ENCODE measurements at regions not wholly inside any gene's neighbourhood (a gene's known extent, or its start where the extent isn't known, plus 50 kb on each side); places are given as distances from the start of the nearest gene placed in this dataset.

GRCh38 chr4:11175374-11175773 is 253.3 kb downstream of the HS3ST1 start:
- Histone ChIP-seq H3K36me3 (replicated peaks in 1 of 2; ENCODE audit: control insufficient read depth in 1 of 2, insufficient read depth in 2 of 2, low read length in 1 of 2) (no peaks in the 10 kb centered on the region), H2AFZ (ENCODE audit: low read depth) (no peak overlapping the region), H3K9me2 (no peaks in the 10 kb centered on the region), H3K9me3 (no peaks in the 10 kb centered on the region), H3F3A (replicated peaks; ENCODE audit: insufficient read depth) (no peaks in the 10 kb centered on the region), H3K4me1 (ENCODE audit: control insufficient read depth in 1 of 2, insufficient read depth in 2 of 2, low read depth in 1 of 2, low read length in 1 of 2) (no peaks in the 10 kb centered on the region), H3K9ac (no peak overlapping the region), H3K27ac (ENCODE audit: low read depth in 2 of 2, low read length in 1 of 2) (no peak overlapping the region), H3K4me3 (ENCODE audit: low read depth in 2 of 2, low read length in 1 of 2) (no peak overlapping the region), H3K27me3 (ENCODE audit: insufficient read depth) (no peaks in the 10 kb centered on the region), H3K79me2 (ENCODE audit: insufficient read depth) (no peaks in the 10 kb centered on the region), H4K20me1 (ENCODE audit: insufficient read depth) (no peaks in the 10 kb centered on the region), H3K4me2 (no peak overlapping the region)
- DNase-seq, result no peak
- ChIA-PET CTCF (no interaction called here), POLR2A (no interaction called here)
- no peak for TF ChIP-seq IRF3 (IDR thresholded peaks at IDR 0.05; ENCODE audit: low read depth, low read length)

- POLR2A ChIA-PET, result no interaction called here
Observed at GRCh38 chr4:11166606-11167005, 262.1 kb downstream of the HS3ST1 start.

GRCh38 chr4:11166034-11166433 is 262.7 kb downstream of the HS3ST1 start:
- no peak overlapping the region for H3K4me3 ChIP-seq (ENCODE audit: low read depth in 2 of 2, low read length in 1 of 2)
- H3K79me2 ChIP-seq (ENCODE audit: insufficient read depth), result no peaks in the 10 kb centered on the region
- no peak overlapping the region for H3K27ac ChIP-seq (ENCODE audit: low read depth in 2 of 2, low read length in 1 of 2)
- no peak overlapping the region for H3K9ac ChIP-seq
- no peaks in the 10 kb centered on the region for H3K9me3 ChIP-seq
- H3F3A ChIP-seq (replicated peaks; ENCODE audit: insufficient read depth), result no peaks in the 10 kb centered on the region
- DNase-seq, result no peak
- H3K27me3 ChIP-seq (ENCODE audit: insufficient read depth), result no peaks in the 10 kb centered on the region
- ChIA-PET POLR2A (no interaction called here), CTCF (no interaction called here)
- no peaks in the 10 kb centered on the region for H3K4me1 ChIP-seq (ENCODE audit: control insufficient read depth in 1 of 2, insufficient read depth in 2 of 2, low read depth in 1 of 2, low read length in 1 of 2)
- H3K9me2 ChIP-seq, result no peaks in the 10 kb centered on the region
- no peaks in the 10 kb centered on the region for H4K20me1 ChIP-seq (ENCODE audit: insufficient read depth)
- 1% methylated on average over 4 of the region's 4 CpGs for WGBS (ENCODE audit: low lambda C conversion rate)
- no peak overlapping the region for H3K4me2 ChIP-seq
- H3K36me3 ChIP-seq (replicated peaks in 1 of 2; ENCODE audit: control insufficient read depth in 1 of 2, insufficient read depth in 2 of 2, low read length in 1 of 2), result no peaks in the 10 kb centered on the region
- no peak overlapping the region for H2AFZ ChIP-seq (ENCODE audit: low read depth)
- TF ChIP-seq GATA2 (CRISPR knock-in tag; IDR thresholded peaks at IDR 0.05), result no peak
- TF ChIP-seq TAF1 (IDR thresholded peaks at IDR 0.05; ENCODE audit: borderline replicate concordance, low read depth, low read length), result no peak
- no peak for TF ChIP-seq ELF1 (IDR thresholded peaks at IDR 0.05)
- TF ChIP-seq, protein P1, sequence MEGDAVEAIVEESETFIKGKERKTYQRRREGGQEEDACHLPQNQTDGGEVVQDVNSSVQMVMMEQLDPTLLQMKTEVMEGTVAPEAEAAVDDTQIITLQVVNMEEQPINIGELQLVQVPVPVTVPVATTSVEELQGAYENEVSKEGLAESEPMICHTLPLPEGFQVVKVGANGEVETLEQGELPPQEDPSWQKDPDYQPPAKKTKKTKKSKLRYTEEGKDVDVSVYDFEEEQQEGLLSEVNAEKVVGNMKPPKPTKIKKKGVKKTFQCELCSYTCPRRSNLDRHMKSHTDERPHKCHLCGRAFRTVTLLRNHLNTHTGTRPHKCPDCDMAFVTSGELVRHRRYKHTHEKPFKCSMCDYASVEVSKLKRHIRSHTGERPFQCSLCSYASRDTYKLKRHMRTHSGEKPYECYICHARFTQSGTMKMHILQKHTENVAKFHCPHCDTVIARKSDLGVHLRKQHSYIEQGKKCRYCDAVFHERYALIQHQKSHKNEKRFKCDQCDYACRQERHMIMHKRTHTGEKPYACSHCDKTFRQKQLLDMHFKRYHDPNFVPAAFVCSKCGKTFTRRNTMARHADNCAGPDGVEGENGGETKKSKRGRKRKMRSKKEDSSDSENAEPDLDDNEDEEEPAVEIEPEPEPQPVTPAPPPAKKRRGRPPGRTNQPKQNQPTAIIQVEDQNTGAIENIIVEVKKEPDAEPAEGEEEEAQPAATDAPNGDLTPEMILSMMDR (IDR thresholded peaks at IDR 0.05), result no peak
- TF ChIP-seq USF2 (IDR thresholded peaks at IDR 0.05; ENCODE audit: borderline replicate concordance, low read depth, low read length), result no peak
- TF ChIP-seq RAD21 (IDR thresholded peaks at IDR 0.05; ENCODE audit: low read length), result no peak
- no peak for TF ChIP-seq REST (IDR thresholded peaks at IDR 0.05; ENCODE audit: low read depth, low read length)

More at GRCh38 chr4:11166606-11167005, 262.1 kb downstream of the HS3ST1 start:
- Histone ChIP-seq H3F3A (replicated peaks; ENCODE audit: insufficient read depth) (no peaks in the 10 kb centered on the region), H3K36me3 (replicated peaks in 1 of 2; ENCODE audit: control insufficient read depth in 1 of 2, insufficient read depth in 2 of 2, low read length in 1 of 2) (no peaks in the 10 kb centered on the region), H3K9ac (no peak overlapping the region), H3K4me3 (ENCODE audit: low read depth in 2 of 2, low read length in 1 of 2) (no peak overlapping the region), H3K79me2 (ENCODE audit: insufficient read depth) (no peaks in the 10 kb centered on the region), H3K27me3 (ENCODE audit: insufficient read depth) (no peaks in the 10 kb centered on the region), H3K4me2 (no peak overlapping the region), H3K9me3 (no peaks in the 10 kb centered on the region), H3K27ac (ENCODE audit: low read depth in 2 of 2, low read length in 1 of 2) (no peak overlapping the region), H2AFZ (ENCODE audit: low read depth) (no peak overlapping the region), H4K20me1 (ENCODE audit: insufficient read depth) (no peaks in the 10 kb centered on the region), H3K9me2 (no peaks in the 10 kb centered on the region), H3K4me1 (ENCODE audit: control insufficient read depth in 1 of 2, insufficient read depth in 2 of 2, low read depth in 1 of 2, low read length in 1 of 2) (no peaks in the 10 kb centered on the region)
- CTCF ChIA-PET, result interaction anchor here (1.3 kb wide), 1 partner anchor 19 kb away, joined by 4 read pairs; no protein-coding TSS in a partner anchor
- TF ChIP-seq SMC3 (IDR thresholded peaks at IDR 0.05; ENCODE audit: low read depth, low read length) (no peak), RAD21 (IDR thresholded peaks at IDR 0.05; ENCODE audit: low read length) (no peak), GABPA (IDR thresholded peaks at IDR 0.05; ENCODE audit: low read depth) (no peak), USF2 (IDR thresholded peaks at IDR 0.05; ENCODE audit: borderline replicate concordance, low read depth, low read length) (no peak), TCF12 (IDR thresholded peaks at IDR 0.05) (no peak), ELF1 (IDR thresholded peaks at IDR 0.05) (no peak), SIN3A (IDR thresholded peaks at IDR 0.05; ENCODE audit: borderline replicate concordance, low read depth, low read length) (no peak), TEAD4 (IDR thresholded peaks at IDR 0.05; ENCODE audit: borderline replicate concordance, insufficient read depth) (no peak)
- TF ChIP-seq, protein P2, sequence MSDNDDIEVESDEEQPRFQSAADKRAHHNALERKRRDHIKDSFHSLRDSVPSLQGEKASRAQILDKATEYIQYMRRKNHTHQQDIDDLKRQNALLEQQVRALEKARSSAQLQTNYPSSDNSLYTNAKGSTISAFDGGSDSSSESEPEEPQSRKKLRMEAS (IDR thresholded peaks at IDR 0.05; ENCODE audit: low read depth), result no peak
- DNase-seq, result no peak

All from SK-N-SH (cell line).